ENCODE measurements at regions not wholly inside any gene's neighbourhood (a gene's known extent, or its start where the extent isn't known, plus 50 kb on each side); places are given as distances from the start of the nearest gene placed in this dataset.

DNA sequence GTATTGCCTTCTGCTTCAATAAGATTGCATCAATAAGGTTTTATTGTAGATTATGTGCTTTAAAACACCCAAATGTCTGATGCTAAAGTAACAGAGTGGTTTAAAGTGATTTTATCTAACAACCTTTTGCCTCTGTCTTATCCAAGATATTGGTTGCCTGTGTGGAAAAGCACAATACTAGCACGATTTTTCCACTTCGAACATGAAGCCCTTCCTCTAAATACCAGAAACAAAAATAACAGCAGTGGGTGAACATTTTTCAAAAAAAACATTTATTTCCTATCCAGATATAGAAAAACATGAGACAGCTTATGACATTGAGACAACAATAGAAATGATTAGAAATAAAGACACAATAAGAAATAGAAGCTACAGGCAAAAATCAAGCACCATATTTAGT is 59.5 kb upstream of the MDFIC start:
- TF ChIP-seq, protein P1, sequence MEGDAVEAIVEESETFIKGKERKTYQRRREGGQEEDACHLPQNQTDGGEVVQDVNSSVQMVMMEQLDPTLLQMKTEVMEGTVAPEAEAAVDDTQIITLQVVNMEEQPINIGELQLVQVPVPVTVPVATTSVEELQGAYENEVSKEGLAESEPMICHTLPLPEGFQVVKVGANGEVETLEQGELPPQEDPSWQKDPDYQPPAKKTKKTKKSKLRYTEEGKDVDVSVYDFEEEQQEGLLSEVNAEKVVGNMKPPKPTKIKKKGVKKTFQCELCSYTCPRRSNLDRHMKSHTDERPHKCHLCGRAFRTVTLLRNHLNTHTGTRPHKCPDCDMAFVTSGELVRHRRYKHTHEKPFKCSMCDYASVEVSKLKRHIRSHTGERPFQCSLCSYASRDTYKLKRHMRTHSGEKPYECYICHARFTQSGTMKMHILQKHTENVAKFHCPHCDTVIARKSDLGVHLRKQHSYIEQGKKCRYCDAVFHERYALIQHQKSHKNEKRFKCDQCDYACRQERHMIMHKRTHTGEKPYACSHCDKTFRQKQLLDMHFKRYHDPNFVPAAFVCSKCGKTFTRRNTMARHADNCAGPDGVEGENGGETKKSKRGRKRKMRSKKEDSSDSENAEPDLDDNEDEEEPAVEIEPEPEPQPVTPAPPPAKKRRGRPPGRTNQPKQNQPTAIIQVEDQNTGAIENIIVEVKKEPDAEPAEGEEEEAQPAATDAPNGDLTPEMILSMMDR (IDR thresholded peaks at IDR 0.05 in 8 of 11, conservative IDR thresholded peaks at IDR 0.05 in 3 of 11), result no peak
- TF ChIP-seq POLR2AphosphoS5 (IDR thresholded peaks at IDR 0.05), result no peak

Data from spleen (tissue), 7 donors.